GM18951 (cell line): ENCODE measurements at regions not wholly inside any gene's neighbourhood (a gene's known extent, or its start where the extent isn't known, plus 50 kb on each side); places are given as distances from the start of the nearest gene placed in this dataset.

Experiments used
- POLR2A ChIP-seq: IDR thresholded peaks from 4 replicates; pipeline ENCODE4 v1.6.1; 2011; ENCODE audit warnings: mild to moderate bottlenecking; ENCODE audit not compliant: insufficient read length, insufficient read depth; ENCODE audit errors: extremely low read depth
- in situ Hi-C: fragments of 300-500 bp; cut with MboI; formaldehyde crosslinking; loops from one replicate; pipeline ENCODE4 v1.12.0; 2022; ENCODE audit warnings: low sequenced_read_pairs, mixed read lengths, inconsistent platforms; ENCODE audit not compliant: unreplicated experiment

GRCh38 chr2:59660262-59660661 lies 893.2 kb downstream of the BCL11A start:
- TF ChIP-seq POLR2A: no peak
- in situ Hi-C loops: no loop called here

- in situ Hi-C loops: no loop called here
- no peak for TF ChIP-seq POLR2A
These were observed 894.4 kb downstream of the BCL11A start for GRCh38 chr2:59658906-59659635.

- in situ Hi-C loops: no loop called here
- no peak for TF ChIP-seq POLR2A
These were observed 897.6 kb downstream of the BCL11A start for GRCh38 chr2:59655809-59656208.

GRCh38 chr2:59654710-59655109 lies 898.7 kb downstream of the BCL11A start:
- TF ChIP-seq POLR2A: no peak
- in situ Hi-C loops: no loop called here

GRCh38 chr2:59653164-59653563 lies 900.3 kb downstream of the BCL11A start:
- in situ Hi-C loops: no loop called here
- no peak for TF ChIP-seq POLR2A

- TF ChIP-seq POLR2A: no peak
- in situ Hi-C loops: no loop called here
These were observed 922.7 kb downstream of the BCL11A start for GRCh38 chr2:59630789-59631188.

- no peak for TF ChIP-seq POLR2A
- in situ Hi-C loops: no loop called here
These were observed 925.9 kb downstream of the BCL11A start for GRCh38 chr2:59627599-59627998.

GRCh38 chr2:59622599-59623308 lies 930.7 kb downstream of the BCL11A start:
- TF ChIP-seq POLR2A: no peak
- in situ Hi-C loops: no loop called here

GRCh38 chr2:59604123-59604522 lies 949.3 kb downstream of the BCL11A start:
- in situ Hi-C loops: no loop called here
- TF ChIP-seq POLR2A: no peak

GRCh38 chr2:59594671-59595222 lies 958.7 kb downstream of the BCL11A start:
- no peak for TF ChIP-seq POLR2A
- in situ Hi-C loops: no loop called here

- TF ChIP-seq POLR2A: no peak
- in situ Hi-C loops: no loop called here
These were observed 962.7 kb downstream of the BCL11A start for GRCh38 chr2:59590798-59591197.

- in situ Hi-C loops: no loop called here
- TF ChIP-seq POLR2A: no peak
These were observed 963.6 kb downstream of the BCL11A start for GRCh38 chr2:59589881-59590280.

- in situ Hi-C loops: no loop called here
These were observed 965.2 kb downstream of the BCL11A start for GRCh38 chr2:59588286-59588685.

GRCh38 chr2:59586176-59586575 lies 967.3 kb downstream of the BCL11A start:
- no peak for TF ChIP-seq POLR2A
- in situ Hi-C loops: no loop called here

More at GRCh38 chr2:59588286-59588685, 965.2 kb downstream of the BCL11A start:
- TF ChIP-seq POLR2A: no peak
